ENCODE measurements at regions not wholly inside any gene's neighbourhood (a gene's known extent, or its start where the extent isn't known, plus 50 kb on each side); places are given as distances from the start of the nearest gene placed in this dataset.
"Not testable (repeated sequence)": the region's sequence is repeated elsewhere in the genome, so short reads cannot be mapped to it uniquely, and the experiment has no call there.

DNA sequence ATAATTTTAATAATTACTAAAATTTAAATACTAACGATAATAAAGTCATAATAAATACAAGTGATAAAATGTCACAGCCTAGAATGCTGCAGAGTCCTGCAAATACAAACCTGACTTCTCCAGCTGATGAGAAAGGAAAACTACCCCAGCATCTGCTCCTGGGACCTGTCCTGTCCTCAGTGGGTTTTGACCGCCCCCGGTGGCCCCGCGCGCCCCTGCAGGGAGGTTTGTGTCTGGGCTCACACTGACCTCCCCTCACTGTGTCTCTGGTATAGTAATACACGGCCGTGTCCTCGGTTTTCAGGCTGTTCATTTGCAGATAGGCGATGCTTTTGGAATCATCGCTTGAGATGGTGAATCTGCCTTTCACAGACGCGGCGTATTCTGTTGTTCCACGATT, 1139.4 kb downstream of the TMEM121 start:
- no peak for DNase-seq (ENCODE audit: low spot score)

GRCh38 chr14:106666341-106666740, 1140.0 kb downstream of the TMEM121 start:
- DNase-seq (ENCODE audit: low spot score): no peak

DNA sequence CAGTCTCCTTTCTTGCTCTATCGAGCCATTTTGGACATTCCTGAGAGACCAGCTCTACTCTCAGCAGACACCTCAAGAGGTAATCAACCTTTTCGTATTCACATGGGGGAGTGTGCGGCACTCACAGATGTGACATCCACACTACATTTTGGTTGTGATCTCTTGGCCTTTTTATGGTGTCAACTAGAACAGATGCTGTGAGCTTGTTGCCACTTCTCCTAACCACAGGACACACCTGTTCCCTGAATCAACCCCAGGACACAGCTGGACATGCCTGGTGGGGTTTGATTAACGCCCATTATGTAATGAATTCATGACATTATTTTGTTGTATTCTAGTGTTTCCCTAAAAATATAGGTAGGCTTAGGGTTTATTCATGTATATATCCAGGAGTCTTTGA, 1143.6 kb downstream of the TMEM121 start:
- DNase-seq (ENCODE audit: low spot score): no peak

DNA sequence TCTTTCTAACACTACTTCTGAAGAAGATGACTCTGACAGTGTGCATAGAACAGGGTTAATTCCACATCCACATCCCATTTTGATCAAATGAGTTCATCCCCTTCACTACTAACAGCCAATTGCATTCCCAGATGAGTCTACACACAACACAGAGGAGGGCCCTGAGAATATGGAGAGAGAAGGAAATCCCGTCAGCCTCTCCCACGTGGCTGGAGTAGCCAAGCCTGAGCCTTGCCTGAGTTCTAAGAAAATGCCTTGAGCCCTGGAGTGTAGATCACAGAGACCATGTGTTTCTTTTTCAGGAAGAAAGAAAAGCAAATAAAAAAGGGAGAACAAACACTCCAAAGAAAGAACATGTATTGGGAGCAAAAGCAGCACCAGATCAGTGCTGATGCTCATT, 1147.7 kb downstream of the TMEM121 start:
- DNase-seq (ENCODE audit: low spot score): not testable (repeated sequence)

GRCh38 chr14:106674509-106675125, 1148.2 kb downstream of the TMEM121 start:
- not testable (repeated sequence) for DNase-seq (ENCODE audit: low spot score)

- DNase-seq (ENCODE audit: low spot score): not testable (repeated sequence)
These were observed 1149.3 kb downstream of the TMEM121 start for GRCh38 chr14:106675716-106676115.

GRCh38 chr14:106679776-106680175, 1153.4 kb downstream of the TMEM121 start:
- no peak for DNase-seq (ENCODE audit: low spot score)

DNA sequence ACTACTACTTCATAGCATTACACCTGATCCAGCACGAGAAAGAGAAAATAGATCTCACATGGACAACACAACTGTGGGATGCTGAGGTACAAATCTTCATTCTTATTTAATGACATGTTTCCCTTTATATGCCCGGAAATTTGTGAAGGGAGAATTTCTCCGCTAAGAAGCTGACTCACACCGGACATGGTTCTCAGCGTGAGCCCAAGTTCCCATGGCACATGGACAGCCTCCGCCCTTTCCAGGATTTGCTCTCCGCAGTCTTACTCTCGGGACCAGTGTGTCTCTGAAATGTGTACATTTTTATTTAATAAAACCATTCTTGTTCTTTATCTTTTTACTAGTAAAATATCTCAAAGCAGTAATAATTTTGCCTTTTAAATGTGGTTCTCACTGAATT, 1154.8 kb downstream of the TMEM121 start:
- DNase-seq (ENCODE audit: low spot score): no peak

GRCh38 chr14:106681568-106681967, 1155.2 kb downstream of the TMEM121 start:
- no peak for DNase-seq (ENCODE audit: low spot score)

- no peak for DNase-seq (ENCODE audit: low spot score)
These were observed 1157.2 kb downstream of the TMEM121 start for GRCh38 chr14:106683631-106684030.

DNA sequence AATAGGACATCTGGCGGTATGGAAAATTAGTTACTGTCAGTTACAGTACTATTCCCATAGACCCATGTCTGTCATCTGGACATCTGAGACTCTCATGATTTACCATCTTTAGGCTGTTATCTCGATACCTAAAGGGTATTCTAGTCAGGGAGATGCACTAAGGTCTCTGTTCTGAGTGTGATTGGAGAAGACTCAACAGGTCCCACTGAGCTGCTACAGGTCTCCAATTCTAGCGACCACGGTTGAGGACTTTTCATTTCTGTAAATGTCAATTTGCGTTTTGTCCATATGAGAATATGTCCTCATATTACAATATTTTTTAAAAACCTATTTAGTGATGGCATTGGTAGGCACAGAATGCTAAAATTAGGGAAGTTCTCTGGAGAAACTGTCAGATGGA, 1160.2 kb downstream of the TMEM121 start:
- DNase-seq (ENCODE audit: low spot score): no peak

DNA sequence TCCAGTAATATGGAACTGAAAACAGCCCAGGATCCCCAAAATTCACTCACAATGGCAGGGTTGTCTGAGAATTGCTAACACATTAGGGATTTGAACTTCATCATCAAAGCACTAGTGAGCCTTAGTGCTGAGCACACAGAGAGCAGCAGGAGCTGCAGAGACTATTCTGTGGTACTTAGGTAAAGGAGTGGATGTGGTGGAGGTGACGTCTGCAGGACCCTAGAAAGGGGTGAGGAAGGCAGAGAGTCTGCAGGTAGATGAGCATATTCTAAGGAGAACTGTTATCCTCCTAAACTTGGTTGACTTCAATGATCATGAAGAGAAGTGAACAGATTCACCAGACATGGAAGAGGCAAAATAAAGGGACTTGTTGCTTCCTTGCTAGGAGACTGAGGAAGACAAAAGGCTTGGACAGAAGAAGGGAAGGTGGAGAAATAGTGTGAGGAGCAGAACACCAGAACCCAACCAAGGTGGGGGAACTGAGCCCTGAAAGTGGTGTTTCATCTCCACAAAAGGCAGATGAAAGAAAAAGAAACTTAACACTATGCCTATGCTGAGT, 1164.0 kb downstream of the TMEM121 start:
- no peak for DNase-seq (ENCODE audit: low spot score)

GRCh38 chr14:106691601-106692291, 1165.4 kb downstream of the TMEM121 start:
- DNase-seq (ENCODE audit: low spot score): peak; percentile 72

GRCh38 chr14:106694638-106695393, 1168.4 kb downstream of the TMEM121 start:
- DNase-seq (ENCODE audit: low spot score): peak; percentile 30

DNA sequence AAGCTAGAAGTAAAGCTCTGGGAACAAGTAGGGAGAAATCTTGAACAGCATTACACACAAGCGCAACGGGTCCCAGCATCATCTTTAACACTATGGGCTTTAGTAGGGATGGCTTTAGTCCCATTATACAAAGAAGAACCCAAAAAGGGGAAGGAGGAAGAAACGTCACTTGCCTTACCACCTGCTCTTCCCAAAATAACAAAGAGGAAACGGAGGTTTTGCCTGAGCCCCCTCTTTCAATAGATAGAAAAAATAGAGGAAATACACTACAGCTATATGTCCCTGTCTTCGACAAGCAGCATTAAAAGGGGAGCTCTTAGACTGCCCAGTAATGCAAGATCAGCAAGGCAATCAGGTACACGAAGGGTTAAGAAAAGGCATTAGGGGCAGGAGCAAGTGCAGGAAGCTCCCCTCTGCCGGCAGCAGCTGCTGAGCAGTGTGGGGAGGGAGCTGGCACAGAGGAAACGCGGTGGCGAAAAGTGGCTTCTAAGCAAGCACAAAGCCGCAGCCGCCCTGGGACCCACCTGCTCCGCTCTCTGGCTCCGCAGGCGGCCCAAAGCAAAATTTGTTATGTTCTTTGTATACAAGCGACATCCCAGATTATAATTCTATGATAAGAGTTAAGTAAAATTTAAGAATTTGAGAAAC, 1172.4 kb downstream of the TMEM121 start:
- not testable (repeated sequence) for DNase-seq (ENCODE audit: low spot score)

DNA sequence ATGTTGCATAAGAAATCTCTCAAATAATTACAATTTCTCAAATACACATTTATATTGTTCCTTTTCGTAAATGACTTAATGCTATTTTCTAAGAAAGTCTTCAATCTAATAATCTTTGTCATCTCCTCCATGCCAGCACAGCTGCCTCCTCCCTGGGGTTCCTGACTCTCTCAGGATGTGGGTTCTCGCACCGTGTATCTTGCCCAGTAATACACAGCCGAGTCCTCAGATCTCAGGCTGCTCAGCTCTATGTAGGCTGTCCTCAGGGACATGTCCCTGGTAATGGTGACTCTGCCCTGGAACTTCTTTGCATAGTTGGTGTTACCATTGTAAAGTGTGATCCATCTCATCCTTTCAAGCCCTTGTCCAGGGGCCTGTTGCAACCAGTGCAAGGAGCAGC, 1177.3 kb downstream of the TMEM121 start:
- DNase-seq (ENCODE audit: low spot score): not testable (repeated sequence)

- DNase-seq (ENCODE audit: low spot score): not testable (repeated sequence)
These were observed 1180.1 kb downstream of the TMEM121 start for GRCh38 chr14:106706488-106706887.

- not testable (repeated sequence) for DNase-seq (ENCODE audit: low spot score)
These were observed 1183.8 kb downstream of the TMEM121 start for GRCh38 chr14:106710187-106710586.

DNA sequence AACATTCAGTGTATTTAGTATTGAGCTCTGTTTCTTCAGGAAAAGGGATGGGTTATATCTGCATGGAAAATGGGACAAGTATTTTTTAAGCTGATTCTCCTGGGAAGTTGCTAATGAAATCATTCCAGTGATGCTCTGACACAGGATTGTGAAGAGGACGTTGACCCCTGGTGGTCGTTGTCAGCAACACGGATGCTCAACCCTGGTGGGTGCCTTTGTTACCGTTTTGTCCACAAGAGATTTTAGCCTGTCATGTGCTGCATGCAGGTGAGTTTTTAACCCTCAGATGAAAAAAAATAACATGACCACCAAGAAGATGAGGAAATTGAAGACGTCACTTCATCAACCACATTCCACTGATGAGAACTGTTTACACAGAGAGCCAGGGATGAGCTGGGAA, 1186.1 kb downstream of the TMEM121 start:
- not testable (repeated sequence) for DNase-seq (ENCODE audit: low spot score)

DNA sequence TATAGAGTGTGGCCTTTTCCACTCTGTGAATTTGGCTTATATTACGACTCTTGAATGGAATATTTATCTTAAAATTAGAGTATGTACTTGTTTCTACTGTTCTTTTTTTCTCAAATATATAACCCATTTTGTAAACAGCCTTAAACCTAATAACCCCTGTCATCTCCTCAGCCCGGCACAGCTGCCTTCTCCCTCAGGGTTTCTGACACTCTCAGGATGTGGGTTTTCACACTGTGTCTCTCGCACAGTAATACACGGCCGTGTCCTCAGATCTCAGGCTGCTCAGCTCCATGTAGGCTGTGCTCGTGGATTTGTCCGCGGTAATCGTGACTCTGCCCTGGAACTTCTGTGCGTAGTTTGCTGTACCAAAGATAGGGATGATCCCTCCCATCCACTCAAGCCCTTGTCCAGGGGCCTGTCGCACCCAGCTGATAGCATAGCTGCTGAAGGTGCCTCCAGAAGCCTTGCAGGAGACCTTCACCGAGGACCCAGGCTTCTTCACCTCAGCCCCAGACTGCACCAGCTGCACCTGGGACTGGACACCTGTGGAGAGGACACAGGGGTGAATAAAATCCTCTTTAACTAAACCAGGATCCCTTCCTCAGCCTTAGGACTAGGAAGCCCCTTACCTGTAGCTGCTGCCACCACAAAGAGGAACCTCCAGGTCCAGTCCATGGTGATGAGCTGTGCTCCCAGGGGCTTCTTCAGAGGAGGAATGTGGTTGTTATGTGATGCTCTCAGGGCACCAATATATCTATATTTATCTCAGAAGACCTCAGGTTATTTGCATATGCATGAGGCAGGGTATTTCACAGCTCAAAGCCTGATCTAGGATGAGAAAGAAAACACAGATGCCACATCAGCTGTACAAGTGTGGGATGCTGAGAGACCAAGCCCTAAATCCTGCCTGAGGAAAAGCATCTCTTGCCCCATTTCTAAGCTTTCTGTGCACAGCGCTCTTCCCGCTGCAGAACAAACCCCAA, 1188.4 kb downstream of the TMEM121 start:
- not testable (repeated sequence) for DNase-seq (ENCODE audit: low spot score)

- not testable (repeated sequence) for DNase-seq (ENCODE audit: low spot score)
These were observed 1191.2 kb downstream of the TMEM121 start for GRCh38 chr14:106717544-106717943.
